SH-SY5Y (cell line): ENCODE measurements at regions not wholly inside any gene's neighbourhood (a gene's known extent, or its start where the extent isn't known, plus 50 kb on each side); places are given as distances from the start of the nearest gene placed in this dataset.

ENCODE experiments used
- GATA2 ChIP-seq: IDR thresholded peaks from 2 replicates; pipeline ENCODE4 v1.6.1; 2011; ENCODE audit warnings: mild to moderate bottlenecking, low read depth, low read length
- GATA3 ChIP-seq: IDR thresholded peaks from 2 replicates; pipeline ENCODE4 v1.6.1; 2011; ENCODE audit warnings: low read depth, mild to moderate bottlenecking, low read length, moderate library complexity

DNA sequence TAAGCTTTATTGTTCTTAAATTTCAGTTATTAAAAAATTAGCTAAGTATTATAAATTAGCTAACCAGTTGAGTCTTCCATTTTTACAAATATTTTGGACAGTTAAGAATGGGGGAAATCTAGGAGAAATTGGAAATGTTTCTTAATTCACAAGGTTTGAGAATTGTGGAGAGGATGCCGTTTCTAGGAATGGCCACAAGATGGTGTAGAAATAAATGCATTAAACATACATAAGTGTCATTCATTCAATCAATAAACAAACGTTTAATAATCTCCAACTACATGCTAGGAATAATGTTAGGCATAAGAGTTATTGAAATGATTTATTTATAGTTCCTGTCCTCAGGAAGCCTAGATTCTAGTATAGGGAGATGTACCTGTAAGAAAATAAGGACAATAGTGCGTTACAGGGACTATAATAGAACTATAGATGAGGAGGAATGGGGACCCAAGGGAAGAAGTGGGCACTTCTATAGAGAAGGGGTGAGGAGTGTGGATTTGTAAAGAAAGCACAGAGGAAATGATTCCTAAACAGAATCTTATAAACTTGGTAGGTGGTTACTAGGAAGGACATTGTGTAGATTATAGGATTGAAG is 195.7 kb upstream of the ANK2 start:
- no peak for TF ChIP-seq GATA2
- TF ChIP-seq GATA3: no peak
